ENCODE measurements at regions not wholly inside any gene's neighbourhood (a gene's known extent, or its start where the extent isn't known, plus 50 kb on each side); places are given as distances from the start of the nearest gene placed in this dataset.

DNA sequence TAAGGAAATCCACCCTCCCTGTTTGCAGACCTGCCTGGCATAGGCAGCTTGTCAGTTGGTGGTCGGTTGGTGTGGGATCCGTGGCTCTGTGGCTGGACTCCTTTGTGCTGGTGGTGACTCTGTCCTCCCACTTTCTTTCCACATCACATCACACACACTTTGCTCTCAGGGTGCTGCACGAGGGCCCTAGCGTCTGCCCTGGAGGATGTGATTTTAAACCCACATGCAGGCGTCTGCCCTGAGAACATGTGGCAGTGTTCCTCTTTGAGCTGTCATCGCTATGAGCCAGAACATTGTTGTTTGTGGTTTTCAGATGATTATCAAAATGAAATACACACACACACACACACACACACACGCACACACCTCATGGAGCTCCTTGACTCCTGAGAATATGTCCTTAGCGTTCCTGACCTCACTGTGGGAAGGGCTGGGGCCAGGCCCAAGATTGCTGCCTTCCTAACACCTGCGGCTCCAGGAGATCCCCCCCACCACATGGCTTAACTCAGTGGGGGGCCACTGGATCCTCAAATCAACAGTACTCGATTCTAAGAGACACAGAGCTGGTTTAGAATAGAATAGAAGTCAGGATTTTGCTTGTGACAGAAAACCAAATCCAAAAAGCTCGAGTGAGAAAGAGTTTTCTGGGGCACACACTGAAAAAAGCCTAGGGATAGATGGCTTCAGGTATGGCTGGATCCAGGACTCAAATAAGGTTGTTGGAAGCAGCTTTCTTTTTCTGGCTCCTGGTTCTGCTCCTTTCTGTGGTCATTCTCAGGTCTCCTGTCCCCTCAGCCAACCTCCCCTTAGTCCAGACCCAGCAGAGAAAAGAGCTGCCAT, 54.8 kb downstream of the RTP5 start:
- TF ChIP-seq CREM (IDR thresholded peaks at IDR 0.05; ENCODE audit: low read depth), result no peak
- TF ChIP-seq, protein P1, sequence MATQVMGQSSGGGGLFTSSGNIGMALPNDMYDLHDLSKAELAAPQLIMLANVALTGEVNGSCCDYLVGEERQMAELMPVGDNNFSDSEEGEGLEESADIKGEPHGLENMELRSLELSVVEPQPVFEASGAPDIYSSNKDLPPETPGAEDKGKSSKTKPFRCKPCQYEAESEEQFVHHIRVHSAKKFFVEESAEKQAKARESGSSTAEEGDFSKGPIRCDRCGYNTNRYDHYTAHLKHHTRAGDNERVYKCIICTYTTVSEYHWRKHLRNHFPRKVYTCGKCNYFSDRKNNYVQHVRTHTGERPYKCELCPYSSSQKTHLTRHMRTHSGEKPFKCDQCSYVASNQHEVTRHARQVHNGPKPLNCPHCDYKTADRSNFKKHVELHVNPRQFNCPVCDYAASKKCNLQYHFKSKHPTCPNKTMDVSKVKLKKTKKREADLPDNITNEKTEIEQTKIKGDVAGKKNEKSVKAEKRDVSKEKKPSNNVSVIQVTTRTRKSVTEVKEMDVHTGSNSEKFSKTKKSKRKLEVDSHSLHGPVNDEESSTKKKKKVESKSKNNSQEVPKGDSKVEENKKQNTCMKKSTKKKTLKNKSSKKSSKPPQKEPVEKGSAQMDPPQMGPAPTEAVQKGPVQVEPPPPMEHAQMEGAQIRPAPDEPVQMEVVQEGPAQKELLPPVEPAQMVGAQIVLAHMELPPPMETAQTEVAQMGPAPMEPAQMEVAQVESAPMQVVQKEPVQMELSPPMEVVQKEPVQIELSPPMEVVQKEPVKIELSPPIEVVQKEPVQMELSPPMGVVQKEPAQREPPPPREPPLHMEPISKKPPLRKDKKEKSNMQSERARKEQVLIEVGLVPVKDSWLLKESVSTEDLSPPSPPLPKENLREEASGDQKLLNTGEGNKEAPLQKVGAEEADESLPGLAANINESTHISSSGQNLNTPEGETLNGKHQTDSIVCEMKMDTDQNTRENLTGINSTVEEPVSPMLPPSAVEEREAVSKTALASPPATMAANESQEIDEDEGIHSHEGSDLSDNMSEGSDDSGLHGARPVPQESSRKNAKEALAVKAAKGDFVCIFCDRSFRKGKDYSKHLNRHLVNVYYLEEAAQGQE (IDR thresholded peaks at IDR 0.05; ENCODE audit: low read depth, low read length), result no peak
- TF ChIP-seq EZH2 (IDR thresholded peaks at IDR 0.05; ENCODE audit: borderline replicate concordance, control insufficient read depth, low read depth, low read length), result no peak
- no peak for TF ChIP-seq POLR2AphosphoS5 (IDR thresholded peaks at IDR 0.05; ENCODE audit: low read length)
